ENCODE measurements at regions not wholly inside any gene's neighbourhood (a gene's known extent, or its start where the extent isn't known, plus 50 kb on each side); places are given as distances from the start of the nearest gene placed in this dataset.

DNA sequence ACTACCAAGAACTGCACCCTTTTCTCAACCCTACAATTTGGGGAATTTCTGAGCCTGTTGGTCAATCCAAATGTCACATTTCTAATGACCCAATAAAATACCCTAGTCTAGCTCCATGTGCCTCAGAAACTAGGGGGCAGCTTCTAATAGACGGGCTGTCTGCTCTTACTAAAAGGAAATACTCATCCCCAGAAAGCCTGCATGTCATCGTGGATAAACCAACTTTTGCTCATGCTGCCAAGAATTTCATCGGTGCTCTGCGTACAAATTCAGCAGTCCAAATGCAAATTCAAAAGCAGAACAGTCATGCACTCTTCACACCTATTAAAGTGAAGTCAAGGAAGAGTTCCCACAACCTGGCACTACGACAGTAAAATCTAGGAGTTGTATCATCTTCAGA lies 377.3 kb downstream of the LNPK start:
- TF ChIP-seq, protein P1, sequence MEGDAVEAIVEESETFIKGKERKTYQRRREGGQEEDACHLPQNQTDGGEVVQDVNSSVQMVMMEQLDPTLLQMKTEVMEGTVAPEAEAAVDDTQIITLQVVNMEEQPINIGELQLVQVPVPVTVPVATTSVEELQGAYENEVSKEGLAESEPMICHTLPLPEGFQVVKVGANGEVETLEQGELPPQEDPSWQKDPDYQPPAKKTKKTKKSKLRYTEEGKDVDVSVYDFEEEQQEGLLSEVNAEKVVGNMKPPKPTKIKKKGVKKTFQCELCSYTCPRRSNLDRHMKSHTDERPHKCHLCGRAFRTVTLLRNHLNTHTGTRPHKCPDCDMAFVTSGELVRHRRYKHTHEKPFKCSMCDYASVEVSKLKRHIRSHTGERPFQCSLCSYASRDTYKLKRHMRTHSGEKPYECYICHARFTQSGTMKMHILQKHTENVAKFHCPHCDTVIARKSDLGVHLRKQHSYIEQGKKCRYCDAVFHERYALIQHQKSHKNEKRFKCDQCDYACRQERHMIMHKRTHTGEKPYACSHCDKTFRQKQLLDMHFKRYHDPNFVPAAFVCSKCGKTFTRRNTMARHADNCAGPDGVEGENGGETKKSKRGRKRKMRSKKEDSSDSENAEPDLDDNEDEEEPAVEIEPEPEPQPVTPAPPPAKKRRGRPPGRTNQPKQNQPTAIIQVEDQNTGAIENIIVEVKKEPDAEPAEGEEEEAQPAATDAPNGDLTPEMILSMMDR (IDR thresholded peaks at IDR 0.05): no peak
- no peak for TF ChIP-seq POLR2A (IDR thresholded peaks at IDR 0.05)
- TF ChIP-seq POLR2AphosphoS5 (IDR thresholded peaks at IDR 0.05): no peak
- no peak for TF ChIP-seq EP300 (IDR thresholded peaks at IDR 0.05)
